Liver (tissue), 8 donors: ENCODE measurements at regions not wholly inside any gene's neighbourhood (a gene's known extent, or its start where the extent isn't known, plus 50 kb on each side); places are given as distances from the start of the nearest gene placed in this dataset.

Experiments
- DNase-seq: peaks from one replicate; pipeline ENCODE4 v3.0.0-alpha.2; 2017; ENCODE audit warnings: low spot score
- H3K27ac ChIP-seq, 2 donors: one replicate each; pipeline ENCODE4 v1.7.0; 2013; ENCODE audit warnings: inconsistent platforms in 2 of 2, low read length in 2 of 2, control low read depth in 1 of 2, low read depth in 1 of 2, mild to moderate bottlenecking in 1 of 2
- H3K27me3 ChIP-seq, 4 donors: one replicate each; pipeline versions ENCODE4 v1.6.1 to v1.7.0; 2013; ENCODE audit warnings: low read length in 3 of 4, inconsistent platforms in 1 of 4, mild to moderate bottlenecking in 1 of 4, moderate library complexity in 1 of 4; ENCODE audit not compliant: control insufficient read depth in 4 of 4, insufficient read depth in 4 of 4
- H3K36me3 ChIP-seq, 4 donors: one replicate each; pipeline versions ENCODE4 v1.6.1 to v1.7.0; 2013; ENCODE audit warnings: low read length in 3 of 4, mild to moderate bottlenecking in 3 of 4, low read depth in 1 of 4, moderate library complexity in 1 of 4; ENCODE audit not compliant: control insufficient read depth in 4 of 4, insufficient read depth in 3 of 4
- H3K4me1 ChIP-seq, 4 donors: one replicate each; pipeline versions ENCODE4 v1.6.1 to v1.7.0; 2013; ENCODE audit warnings: low read length in 3 of 4, mild to moderate bottlenecking in 3 of 4, moderate library complexity in 1 of 4; ENCODE audit not compliant: control insufficient read depth in 4 of 4, insufficient read depth in 4 of 4
- H3K4me3 ChIP-seq, 3 donors: one replicate each; pipeline versions ENCODE4 v1.6.1 to v1.7.0; 2013; ENCODE audit warnings: low read length in 3 of 3, control low read depth in 1 of 3, low read depth in 1 of 3, mild to moderate bottlenecking in 1 of 3
- H3K9ac ChIP-seq, 2 donors: one replicate each; pipeline ENCODE4 v1.7.0; 2013; ENCODE audit warnings: low read length in 2 of 2, mild to moderate bottlenecking in 2 of 2, moderate library complexity in 2 of 2, control low read depth in 1 of 2, low read depth in 1 of 2
- H3K9me3 ChIP-seq, 4 donors: one replicate each; pipeline versions ENCODE4 v1.6.1 to v1.7.0; 2013; ENCODE audit warnings: low read length in 3 of 4; ENCODE audit not compliant: control insufficient read depth in 4 of 4
- EGR1 ChIP-seq, 2 donors: IDR thresholded peaks; 2 replicates each; pipeline ENCODE4 v1.6.1; 2016 to 2018; ENCODE audit warnings: antibody characterized with exemption in 2 of 2, low read depth in 2 of 2
- GABPA ChIP-seq, 2 donors: IDR thresholded peaks in 1 of 2; conservative IDR thresholded peaks in 1 of 2; 2 replicates each; pipeline ENCODE4 v1.6.1; 2016; ENCODE audit warnings: antibody characterized with exemption in 2 of 2, mild to moderate bottlenecking in 1 of 2, moderate library complexity in 1 of 2
- HNF4G ChIP-seq: IDR thresholded peaks from 2 replicates; pipeline ENCODE4 v1.6.1; 2016; ENCODE audit warnings: antibody characterized with exemption
- JUND ChIP-seq, 2 donors: IDR thresholded peaks; 2 replicates each; pipeline ENCODE4 v1.6.1; 2016; ENCODE audit warnings: antibody characterized with exemption in 2 of 2
- NR2F2 ChIP-seq: IDR thresholded peaks from 2 replicates; pipeline ENCODE4 v1.6.1; 2016; ENCODE audit warnings: antibody characterized with exemption
- RAD21 ChIP-seq, 2 donors: IDR thresholded peaks; 2 replicates each; pipeline ENCODE4 v1.6.1; 2016; ENCODE audit warnings: antibody characterized with exemption in 2 of 2, mild to moderate bottlenecking in 2 of 2
- WGBS: extraction: QIAGEN DNeasy Blood & Tissue Kit; methylation state at CpG from one replicate; pipeline ENCODE4 v1.1.7; 2013; 5-methylcytosine and 5-hydroxymethylcytosine counted together
- TF ChIP-seq, protein P1 (sequence below): fragments of 150-350 bp; IDR thresholded peaks from 2 replicates; pipeline ENCODE4 v1.5.1; 2017; ENCODE audit warnings: improper control_type of control experiment, low read depth, low read length; ENCODE audit not compliant: missing input control
- TF ChIP-seq, protein P2 (sequence below): IDR thresholded peaks from 2 replicates; pipeline ENCODE4 v1.6.1; 2016; ENCODE audit warnings: antibody characterized with exemption, mild to moderate bottlenecking
- TF ChIP-seq, protein P3 (sequence below): IDR thresholded peaks from 2 replicates; pipeline ENCODE4 v1.6.1; 2016; ENCODE audit warnings: antibody characterized with exemption
- TF ChIP-seq, protein P4 (sequence below): IDR thresholded peaks from 2 replicates; pipeline ENCODE4 v1.6.1; 2016; ENCODE audit warnings: antibody characterized with exemption
- donor health status: healthy.
- donor health status: healthy.
- donor health status: healthy.
- donor health status: healthy.
- donor health status: healthy.

DNA sequence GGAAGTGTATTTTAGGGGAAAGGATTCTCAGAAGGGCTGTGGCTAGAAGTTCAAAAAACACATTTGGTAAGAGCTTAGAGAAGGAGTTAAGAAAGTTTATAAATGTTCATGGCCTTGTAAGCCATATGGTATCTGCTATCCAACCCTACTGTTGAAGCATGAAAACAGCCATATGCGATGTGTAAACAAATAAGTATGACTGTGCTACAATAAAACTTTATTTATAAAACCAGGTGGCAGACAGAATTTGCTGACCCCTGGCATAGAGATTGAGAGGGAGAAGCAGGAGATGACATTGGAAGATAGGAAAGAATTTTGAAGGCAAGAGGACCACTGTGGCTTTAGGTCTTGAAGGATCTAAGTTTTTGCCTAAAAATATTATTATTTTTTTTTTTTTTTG, 583.5 kb downstream of the DOK5 start:
- no peaks in the 10 kb centered on the region for H3K27me3 ChIP-seq

DNA sequence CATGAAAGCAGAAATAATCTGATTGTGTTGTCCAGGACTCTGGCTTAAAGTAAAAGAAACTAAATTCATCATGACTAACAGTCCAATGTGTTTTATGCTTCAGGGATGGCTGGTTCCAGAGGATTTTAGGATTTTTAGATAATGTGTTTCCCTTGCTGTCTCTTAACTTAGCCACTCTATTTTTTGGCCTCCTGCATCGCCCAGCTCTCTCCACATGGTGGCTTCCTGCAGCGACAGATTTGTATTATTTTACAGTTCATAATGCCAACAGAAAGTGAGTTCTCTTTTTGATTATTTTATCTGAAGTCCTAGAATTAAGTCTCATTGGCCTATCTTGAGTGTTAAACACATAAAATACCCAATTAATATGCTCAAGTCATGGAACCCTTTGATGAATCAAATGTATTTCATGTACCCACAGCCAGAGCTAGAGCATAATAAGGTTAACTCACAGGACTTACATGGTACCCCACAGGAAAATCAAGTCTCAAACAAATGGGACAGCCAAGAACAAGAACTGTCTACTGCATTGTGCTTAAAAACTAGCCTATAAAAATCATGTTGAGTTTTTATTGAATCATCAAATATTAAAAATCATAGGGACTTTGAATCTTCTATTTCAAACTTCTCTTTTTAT, 582.5 kb downstream of the DOK5 start:
- H3K9ac ChIP-seq, result no peak overlapping the region
- H3K27me3 ChIP-seq, result no peaks in the 10 kb centered on the region
- DNase-seq, result no peak
- 36% methylated on average over 2 of the region's 2 CpGs for WGBS
- no peaks in the 10 kb centered on the region for H3K4me1 ChIP-seq
- no peaks in the 10 kb centered on the region for H3K36me3 ChIP-seq
- no peak overlapping the region for H3K27ac ChIP-seq
- no peaks in the 10 kb centered on the region for H3K9me3 ChIP-seq
- TF ChIP-seq JUND (IDR thresholded peaks at IDR 0.05) (no peak), RAD21 (IDR thresholded peaks at IDR 0.05) (peak; percentile 55 to 60)
- TF ChIP-seq, protein P1, sequence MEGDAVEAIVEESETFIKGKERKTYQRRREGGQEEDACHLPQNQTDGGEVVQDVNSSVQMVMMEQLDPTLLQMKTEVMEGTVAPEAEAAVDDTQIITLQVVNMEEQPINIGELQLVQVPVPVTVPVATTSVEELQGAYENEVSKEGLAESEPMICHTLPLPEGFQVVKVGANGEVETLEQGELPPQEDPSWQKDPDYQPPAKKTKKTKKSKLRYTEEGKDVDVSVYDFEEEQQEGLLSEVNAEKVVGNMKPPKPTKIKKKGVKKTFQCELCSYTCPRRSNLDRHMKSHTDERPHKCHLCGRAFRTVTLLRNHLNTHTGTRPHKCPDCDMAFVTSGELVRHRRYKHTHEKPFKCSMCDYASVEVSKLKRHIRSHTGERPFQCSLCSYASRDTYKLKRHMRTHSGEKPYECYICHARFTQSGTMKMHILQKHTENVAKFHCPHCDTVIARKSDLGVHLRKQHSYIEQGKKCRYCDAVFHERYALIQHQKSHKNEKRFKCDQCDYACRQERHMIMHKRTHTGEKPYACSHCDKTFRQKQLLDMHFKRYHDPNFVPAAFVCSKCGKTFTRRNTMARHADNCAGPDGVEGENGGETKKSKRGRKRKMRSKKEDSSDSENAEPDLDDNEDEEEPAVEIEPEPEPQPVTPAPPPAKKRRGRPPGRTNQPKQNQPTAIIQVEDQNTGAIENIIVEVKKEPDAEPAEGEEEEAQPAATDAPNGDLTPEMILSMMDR, result peak; percentile 45
- H3K4me3 ChIP-seq, result no peak overlapping the region

More for the DNA sequence above, 583.5 kb downstream of the DOK5 start:
- 81% methylated on average over 1 of the region's 1 CpG for WGBS
- no peak for TF ChIP-seq GABPA (IDR thresholded peaks at IDR 0.05 in 1 of 2, conservative IDR thresholded peaks at IDR 0.05 in 1 of 2)
- TF ChIP-seq, protein P2, sequence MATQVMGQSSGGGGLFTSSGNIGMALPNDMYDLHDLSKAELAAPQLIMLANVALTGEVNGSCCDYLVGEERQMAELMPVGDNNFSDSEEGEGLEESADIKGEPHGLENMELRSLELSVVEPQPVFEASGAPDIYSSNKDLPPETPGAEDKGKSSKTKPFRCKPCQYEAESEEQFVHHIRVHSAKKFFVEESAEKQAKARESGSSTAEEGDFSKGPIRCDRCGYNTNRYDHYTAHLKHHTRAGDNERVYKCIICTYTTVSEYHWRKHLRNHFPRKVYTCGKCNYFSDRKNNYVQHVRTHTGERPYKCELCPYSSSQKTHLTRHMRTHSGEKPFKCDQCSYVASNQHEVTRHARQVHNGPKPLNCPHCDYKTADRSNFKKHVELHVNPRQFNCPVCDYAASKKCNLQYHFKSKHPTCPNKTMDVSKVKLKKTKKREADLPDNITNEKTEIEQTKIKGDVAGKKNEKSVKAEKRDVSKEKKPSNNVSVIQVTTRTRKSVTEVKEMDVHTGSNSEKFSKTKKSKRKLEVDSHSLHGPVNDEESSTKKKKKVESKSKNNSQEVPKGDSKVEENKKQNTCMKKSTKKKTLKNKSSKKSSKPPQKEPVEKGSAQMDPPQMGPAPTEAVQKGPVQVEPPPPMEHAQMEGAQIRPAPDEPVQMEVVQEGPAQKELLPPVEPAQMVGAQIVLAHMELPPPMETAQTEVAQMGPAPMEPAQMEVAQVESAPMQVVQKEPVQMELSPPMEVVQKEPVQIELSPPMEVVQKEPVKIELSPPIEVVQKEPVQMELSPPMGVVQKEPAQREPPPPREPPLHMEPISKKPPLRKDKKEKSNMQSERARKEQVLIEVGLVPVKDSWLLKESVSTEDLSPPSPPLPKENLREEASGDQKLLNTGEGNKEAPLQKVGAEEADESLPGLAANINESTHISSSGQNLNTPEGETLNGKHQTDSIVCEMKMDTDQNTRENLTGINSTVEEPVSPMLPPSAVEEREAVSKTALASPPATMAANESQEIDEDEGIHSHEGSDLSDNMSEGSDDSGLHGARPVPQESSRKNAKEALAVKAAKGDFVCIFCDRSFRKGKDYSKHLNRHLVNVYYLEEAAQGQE, result no peak
- no peak for TF ChIP-seq RAD21 (IDR thresholded peaks at IDR 0.05)
- no peak for TF ChIP-seq EGR1 (IDR thresholded peaks at IDR 0.05; ENCODE audit: low read depth in 2 of 2)
- TF ChIP-seq, protein P3, sequence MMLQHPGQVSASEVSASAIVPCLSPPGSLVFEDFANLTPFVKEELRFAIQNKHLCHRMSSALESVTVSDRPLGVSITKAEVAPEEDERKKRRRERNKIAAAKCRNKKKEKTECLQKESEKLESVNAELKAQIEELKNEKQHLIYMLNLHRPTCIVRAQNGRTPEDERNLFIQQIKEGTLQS, result no peak
- TF ChIP-seq HNF4G, result no peak
- no peak for TF ChIP-seq NR2F2
- TF ChIP-seq, protein P4, sequence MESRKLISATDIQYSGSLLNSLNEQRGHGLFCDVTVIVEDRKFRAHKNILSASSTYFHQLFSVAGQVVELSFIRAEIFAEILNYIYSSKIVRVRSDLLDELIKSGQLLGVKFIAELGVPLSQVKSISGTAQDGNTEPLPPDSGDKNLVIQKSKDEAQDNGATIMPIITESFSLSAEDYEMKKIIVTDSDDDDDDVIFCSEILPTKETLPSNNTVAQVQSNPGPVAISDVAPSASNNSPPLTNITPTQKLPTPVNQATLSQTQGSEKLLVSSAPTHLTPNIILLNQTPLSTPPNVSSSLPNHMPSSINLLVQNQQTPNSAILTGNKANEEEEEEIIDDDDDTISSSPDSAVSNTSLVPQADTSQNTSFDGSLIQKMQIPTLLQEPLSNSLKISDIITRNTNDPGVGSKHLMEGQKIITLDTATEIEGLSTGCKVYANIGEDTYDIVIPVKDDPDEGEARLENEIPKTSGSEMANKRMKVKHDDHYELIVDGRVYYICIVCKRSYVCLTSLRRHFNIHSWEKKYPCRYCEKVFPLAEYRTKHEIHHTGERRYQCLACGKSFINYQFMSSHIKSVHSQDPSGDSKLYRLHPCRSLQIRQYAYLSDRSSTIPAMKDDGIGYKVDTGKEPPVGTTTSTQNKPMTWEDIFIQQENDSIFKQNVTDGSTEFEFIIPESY, result no peak
- H3K4me1 ChIP-seq, result no peaks in the 10 kb centered on the region
- H3K36me3 ChIP-seq, result no peaks in the 10 kb centered on the region
- H3K9me3 ChIP-seq, result peaks cover 0 to 1% (median 0%) of the 10 kb centered on the region in 4 donors
- no peak overlapping the region for H3K9ac ChIP-seq
- H3K4me3 ChIP-seq, result no peak overlapping the region
- H3K27ac ChIP-seq, result no peak overlapping the region
- no peak for DNase-seq
